HG03378 (cell line): ENCODE measurements at regions not wholly inside any gene's neighbourhood (a gene's known extent, or its start where the extent isn't known, plus 50 kb on each side); places are given as distances from the start of the nearest gene placed in this dataset.
"Not testable (repeated sequence)": the region's sequence is repeated elsewhere in the genome, so short reads cannot be mapped to it uniquely, and the experiment has no call there.

Experiments
- ATAC-seq: cut with Tn5 transposase; IDR thresholded peaks from one replicate; pipeline ENCODE4 v1.9.1; 2021; ENCODE audit warnings: mild to moderate bottlenecking, moderate library complexity; ENCODE audit not compliant: unreplicated experiment

GRCh38 chr13:110045202-110045601 is 258.8 kb upstream of the IRS2 start:
- no peak for ATAC-seq

DNA sequence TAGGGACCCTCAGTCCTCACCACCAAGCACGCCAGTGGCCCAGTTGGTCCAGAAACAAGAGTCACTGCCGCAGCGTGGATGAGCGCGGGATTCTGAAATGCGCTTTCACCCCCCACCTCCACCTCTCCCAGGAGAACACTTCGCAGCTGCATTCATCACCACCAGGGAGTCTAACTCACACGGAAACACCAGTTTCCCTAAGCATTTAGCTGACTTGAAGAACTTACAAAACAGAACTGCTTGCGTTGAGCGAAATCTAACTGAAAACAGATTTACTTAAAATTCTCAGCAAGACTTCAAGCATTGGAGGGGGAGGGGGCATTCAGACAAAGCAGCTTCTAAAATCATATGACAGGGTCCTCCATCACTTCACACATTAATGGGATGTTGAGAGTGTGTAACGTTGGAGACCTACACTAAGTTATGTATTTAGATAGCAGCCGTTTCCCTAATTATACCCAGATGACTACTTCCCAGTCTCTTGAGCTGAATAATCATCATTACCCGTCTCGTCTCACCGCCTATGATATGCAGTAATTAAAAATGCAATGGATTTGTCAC is 258.2 kb upstream of the IRS2 start:
- ATAC-seq = no peak

GRCh38 chr13:110042253-110042950 is 256.0 kb upstream of the IRS2 start:
- no peak for ATAC-seq

GRCh38 chr13:110041638-110042037 is 255.3 kb upstream of the IRS2 start:
- ATAC-seq = not testable (repeated sequence)

GRCh38 chr13:110037925-110038573 is 251.7 kb upstream of the IRS2 start:
- ATAC-seq = no peak

- ATAC-seq = no peak
Observed at GRCh38 chr13:110036060-110036459, 249.7 kb upstream of the IRS2 start.

GRCh38 chr13:110034031-110034549 is 247.7 kb upstream of the IRS2 start:
- no peak for ATAC-seq

GRCh38 chr13:110032969-110033368 is 246.6 kb upstream of the IRS2 start:
- no peak for ATAC-seq

GRCh38 chr13:110030394-110030928 is 244.1 kb upstream of the IRS2 start:
- ATAC-seq = no peak

DNA sequence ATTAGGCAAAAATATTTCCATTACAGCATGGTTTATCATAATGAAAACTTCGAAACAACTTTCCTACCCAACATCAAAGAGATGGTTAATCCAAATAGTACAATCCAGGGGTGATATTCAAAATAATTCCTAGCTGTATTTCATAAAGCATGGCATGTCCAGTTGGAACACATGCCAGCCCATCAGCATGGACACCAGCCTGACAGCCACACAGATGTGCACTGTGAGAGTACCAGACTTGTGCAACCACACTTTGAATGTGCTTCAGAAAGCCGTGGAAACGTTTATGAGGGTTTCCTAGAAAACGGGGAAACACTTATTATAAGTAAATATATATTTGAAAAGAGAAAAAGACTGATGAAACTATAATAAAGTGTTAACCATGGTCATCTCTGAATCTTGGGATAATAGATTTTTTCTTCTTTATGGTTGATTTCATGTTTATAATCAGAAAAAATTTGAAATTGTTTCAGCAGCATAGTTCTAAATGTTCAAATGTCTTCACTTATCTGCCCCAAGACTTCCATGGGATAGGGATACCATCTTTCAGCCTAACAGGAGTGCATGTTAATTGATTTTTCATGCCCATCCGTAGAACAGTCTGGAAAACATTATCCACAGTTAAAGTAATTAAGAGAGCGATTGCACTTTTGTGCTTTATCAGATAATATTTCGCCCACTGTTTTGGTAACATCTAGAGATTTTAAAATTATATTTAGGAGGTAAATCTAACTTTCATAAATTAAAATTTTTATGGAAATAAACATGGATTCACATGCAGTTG is 242.6 kb upstream of the IRS2 start:
- no peak for ATAC-seq

GRCh38 chr13:110028311-110028710 is 241.9 kb upstream of the IRS2 start:
- ATAC-seq = no peak

- no peak for ATAC-seq
Observed at GRCh38 chr13:110027470-110028240, 241.3 kb upstream of the IRS2 start.

GRCh38 chr13:110024645-110024980 is 238.2 kb upstream of the IRS2 start:
- no peak for ATAC-seq

DNA sequence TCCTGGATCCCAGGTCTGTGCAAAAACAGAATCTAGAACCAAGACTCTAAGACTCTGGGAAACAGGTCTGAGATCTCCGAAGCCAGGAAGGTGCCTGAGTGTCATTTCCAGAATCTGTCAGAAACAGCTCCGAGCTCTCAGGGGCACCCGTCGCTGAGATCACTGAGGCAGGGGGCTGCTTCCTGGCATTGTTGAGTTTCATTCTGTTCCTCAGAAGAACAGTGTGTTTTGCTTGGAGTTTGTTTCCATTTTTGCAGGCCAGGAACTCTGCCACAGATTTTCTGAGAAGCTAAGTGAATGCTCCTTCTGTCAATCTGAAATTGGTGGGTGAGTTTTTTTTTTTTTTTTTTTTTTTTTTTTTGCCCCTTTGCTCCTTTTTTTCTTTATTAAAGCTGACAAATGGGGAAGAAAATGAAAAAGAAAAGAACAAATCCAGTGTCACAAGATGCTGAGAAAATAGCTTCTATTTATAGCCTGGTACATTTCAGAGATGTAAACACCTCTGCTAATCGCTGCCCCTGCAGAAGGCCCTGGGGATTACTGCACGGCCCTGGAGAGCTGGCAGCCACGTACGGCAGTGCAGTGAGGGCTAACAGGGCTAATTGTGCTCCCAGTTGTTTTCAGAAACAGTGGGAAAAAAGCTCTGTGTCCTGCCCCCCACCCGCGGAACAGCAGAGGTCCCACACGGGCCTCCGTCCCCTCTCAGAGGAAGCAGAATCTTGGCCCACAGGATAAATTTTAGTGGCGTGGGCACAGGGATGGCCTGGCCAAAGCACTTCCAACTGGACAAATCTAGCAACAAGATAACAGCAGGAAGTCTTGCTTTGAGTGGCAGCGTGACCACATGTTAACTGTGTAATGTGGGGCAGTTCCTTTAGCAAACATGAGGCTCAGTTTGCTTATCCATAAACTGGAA is 237.6 kb upstream of the IRS2 start:
- no peak for ATAC-seq

DNA sequence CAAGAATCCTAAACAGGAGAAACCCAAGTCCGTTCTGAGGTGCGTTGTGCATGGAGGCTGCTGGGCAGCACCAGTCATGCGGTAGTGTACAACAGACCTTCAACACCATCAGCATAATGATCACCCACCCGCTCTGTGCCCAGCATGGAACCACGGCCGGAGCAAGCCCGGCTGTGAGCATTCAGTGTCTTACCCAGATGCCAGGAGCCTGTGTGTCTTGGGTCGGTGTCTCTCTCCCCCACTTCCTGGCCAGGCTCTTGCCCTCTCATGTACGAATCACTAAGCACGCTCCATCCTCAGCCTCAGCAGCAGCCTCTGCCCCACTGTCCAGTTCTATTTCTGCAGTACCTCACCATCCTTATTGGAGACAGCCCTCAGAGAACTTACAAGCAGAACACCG is 231.6 kb upstream of the IRS2 start:
- no peak for ATAC-seq

- ATAC-seq = no peak
Observed at GRCh38 chr13:110017379-110017778, 231.0 kb upstream of the IRS2 start.

DNA sequence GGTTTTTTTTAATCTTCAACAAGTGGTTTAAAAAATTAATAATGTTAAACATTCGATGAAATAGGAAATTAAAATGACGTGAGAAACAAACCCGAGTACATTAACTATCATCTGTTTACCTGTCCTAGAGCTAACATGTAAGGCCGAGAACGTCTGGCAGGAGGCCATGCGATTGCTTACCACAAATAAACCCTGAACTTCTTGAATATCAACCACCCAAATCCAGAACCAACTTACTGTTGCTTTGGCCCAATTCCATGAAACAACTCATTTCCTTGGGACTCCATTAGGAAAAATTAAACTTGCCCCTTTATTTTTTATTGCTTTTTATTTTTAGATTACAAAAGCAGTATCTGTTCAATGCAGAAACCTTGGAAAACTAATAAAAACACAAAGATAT is 228.9 kb upstream of the IRS2 start:
- no peak for ATAC-seq

GRCh38 chr13:110014719-110015118 is 228.3 kb upstream of the IRS2 start:
- ATAC-seq = no peak

GRCh38 chr13:110012102-110012739 is 225.8 kb upstream of the IRS2 start:
- ATAC-seq = no peak
